Mesenchymal stem cell (in vitro differentiated cells and primary cell): ENCODE measurements at regions not wholly inside any gene's neighbourhood (a gene's known extent, or its start where the extent isn't known, plus 50 kb on each side); places are given as distances from the start of the nearest gene placed in this dataset.
A peak's percentile ranks its signal among the peaks of the same experiment; 100 is the strongest.

ENCODE experiments used
- DNase-seq: peaks from one replicate; pipeline ENCODE4 v3.0.0-alpha.2; 2013
- H2AFZ ChIP-seq: one replicate; pipeline ENCODE4 v1.6.1; 2013; ENCODE audit warnings: low read depth, mild to moderate bottlenecking, control low read depth, inconsistent platforms, low read length, moderate library complexity
- H2AK5ac ChIP-seq: 2 replicates; pipeline ENCODE4 v1.6.1; 2013; ENCODE audit warnings: low read length, moderate library complexity, mild to moderate bottlenecking, inconsistent platforms; ENCODE audit not compliant: severe bottlenecking
- H2BK120ac ChIP-seq: one replicate; pipeline ENCODE4 v1.6.1; 2013; ENCODE audit warnings: low read depth, mild to moderate bottlenecking, inconsistent platforms, low read length, moderate library complexity
- H2BK12ac ChIP-seq, 2 experiments: one replicate each; pipeline ENCODE4 v1.6.1; 2013; ENCODE audit warnings: inconsistent platforms in 2 of 2, low read length in 2 of 2, mild to moderate bottlenecking in 2 of 2, moderate library complexity in 2 of 2, control low read depth in 1 of 2
- H2BK15ac ChIP-seq: one replicate; pipeline ENCODE4 v1.6.1; 2013; ENCODE audit warnings: mild to moderate bottlenecking, low read depth, inconsistent platforms; ENCODE audit not compliant: poor library complexity, severe bottlenecking
- H2BK5ac ChIP-seq: 2 replicates; pipeline ENCODE4 v1.6.1; 2013; ENCODE audit warnings: low read depth, mild to moderate bottlenecking, low read length, control low read depth, inconsistent platforms; ENCODE audit not compliant: poor library complexity, severe bottlenecking
- H3K14ac ChIP-seq, 2 experiments: one replicate each; pipeline ENCODE4 v1.6.1; 2013; ENCODE audit warnings: inconsistent platforms in 2 of 2, low read length in 2 of 2, control low read depth in 1 of 2, mild to moderate bottlenecking in 1 of 2, moderate library complexity in 1 of 2
- H3K18ac ChIP-seq, 2 experiments: one replicate each; pipeline ENCODE4 v1.6.1; 2013; ENCODE audit warnings: inconsistent platforms in 2 of 2, low read length in 2 of 2, control low read depth in 1 of 2, low read depth in 1 of 2, mild to moderate bottlenecking in 1 of 2
- H3K23ac ChIP-seq, 2 experiments: one replicate each; pipeline ENCODE4 v1.6.1; 2013; ENCODE audit warnings: inconsistent platforms in 2 of 2, low read length in 2 of 2, mild to moderate bottlenecking in 2 of 2, moderate library complexity in 2 of 2, control low read depth in 1 of 2
- H3K27ac ChIP-seq: 2 replicates; pipeline ENCODE4 v1.5.1; 2013; ENCODE audit warnings: mild to moderate bottlenecking, moderate library complexity, low read length, control low read depth, inconsistent platforms; ENCODE audit not compliant: poor library complexity, severe bottlenecking
- H3K27me3 ChIP-seq, 2 experiments: 2 replicates each; pipeline versions ENCODE4 v1.6.1 to v1.7.0; 2013; ENCODE audit warnings: low read length in 2 of 2, mild to moderate bottlenecking in 2 of 2, moderate library complexity in 2 of 2, control low read depth in 1 of 2, inconsistent platforms in 1 of 2; ENCODE audit not compliant: control insufficient read depth in 1 of 2, insufficient read depth in 1 of 2
- H3K36me3 ChIP-seq, 2 experiments: 2 replicates each; pipeline versions ENCODE4 v1.6.1 to v1.7.0; 2013; ENCODE audit warnings: low read length in 2 of 2, control low read depth in 1 of 2, inconsistent platforms in 1 of 2, low read depth in 1 of 2, mild to moderate bottlenecking in 1 of 2; ENCODE audit not compliant: insufficient read depth in 2 of 2, control insufficient read depth in 1 of 2
- H3K4ac ChIP-seq, 2 experiments: one replicate each; pipeline ENCODE4 v1.6.1; 2013; ENCODE audit warnings: inconsistent platforms in 2 of 2, low read length in 2 of 2, mild to moderate bottlenecking in 2 of 2, moderate library complexity in 2 of 2, control low read depth in 1 of 2, low read depth in 1 of 2
- H3K4me1 ChIP-seq: 2 replicates; pipeline ENCODE4 v1.6.1; 2013; ENCODE audit warnings: low read depth, low read length, control low read depth; ENCODE audit not compliant: control insufficient read depth, insufficient read depth
- H3K4me2 ChIP-seq: 2 replicates; pipeline ENCODE4 v1.6.1; 2013; ENCODE audit warnings: low read length, mild to moderate bottlenecking, inconsistent platforms; ENCODE audit not compliant: poor library complexity, severe bottlenecking
- H3K4me3 ChIP-seq, 2 experiments: 2 replicates each; pipeline versions ENCODE4 v1.5.1 to v1.7.0; 2013; ENCODE audit warnings: low read length in 2 of 2, mild to moderate bottlenecking in 2 of 2, control low read depth in 1 of 2, low read depth in 1 of 2; ENCODE audit not compliant: insufficient read depth in 1 of 2
- H3K79me1 ChIP-seq: replicated peaks from 2 replicates; pipeline ENCODE4 v1.6.1; 2013; ENCODE audit warnings: mild to moderate bottlenecking, control low read depth, low read length, inconsistent platforms; ENCODE audit not compliant: poor library complexity, severe bottlenecking
- H3K9ac ChIP-seq: 2 replicates; pipeline ENCODE4 v1.7.0; 2013; ENCODE audit warnings: mild to moderate bottlenecking, low read length, moderate library complexity
- H3K9me3 ChIP-seq: 2 replicates; pipeline ENCODE4 v1.7.0; 2013; ENCODE audit warnings: mild to moderate bottlenecking, low read length; ENCODE audit not compliant: control insufficient read depth
- H4K8ac ChIP-seq: one replicate; pipeline ENCODE4 v1.6.1; 2013; ENCODE audit warnings: inconsistent platforms, mild to moderate bottlenecking, low read length, moderate library complexity
- H4K91ac ChIP-seq: one replicate; pipeline ENCODE4 v1.6.1; 2013; ENCODE audit warnings: mild to moderate bottlenecking, low read length, inconsistent platforms
- WGBS: methylation state at CpG from one replicate; pipeline ENCODE4 v1.1.7; 2013; ENCODE audit warnings: mixed read lengths; 5-methylcytosine and 5-hydroxymethylcytosine counted together

GRCh38 chr2:83221258-83221657 lies 1237.8 kb downstream of the SUCLG1 start:
- Histone ChIP-seq H3K9ac (no peak overlapping the region), H2BK5ac (no peak overlapping the region), H3K4me3 (no peak overlapping the region), H3K4me1 (no peaks in the 10 kb centered on the region), H3K36me3 (no peaks in the 10 kb centered on the region), H3K14ac (no peak overlapping the region), H2BK12ac (no peak overlapping the region), H3K27me3 (no peaks in the 10 kb centered on the region), H2BK120ac (no peak overlapping the region), H3K18ac (no peak overlapping the region), H3K27ac (no peak overlapping the region), H2BK15ac (no peak overlapping the region), H4K8ac (no peak overlapping the region), H3K79me1 (no peaks in the 10 kb centered on the region), H4K91ac (no peak overlapping the region), H3K4me2 (no peak overlapping the region), H3K23ac (no peak overlapping the region), H2AFZ (no peak overlapping the region), H3K4ac (no peak overlapping the region), H2AK5ac (no peak overlapping the region), H3K9me3 (no peaks in the 10 kb centered on the region)
- no peak for DNase-seq
- WGBS = no CpG with 5 or more reads among the region's 4 CpGs

GRCh38 chr2:83217854-83218253 lies 1241.2 kb downstream of the SUCLG1 start:
- H4K8ac ChIP-seq = no peak overlapping the region
- no peak overlapping the region for H3K9ac ChIP-seq
- H3K4ac ChIP-seq = no peak overlapping the region
- no peak overlapping the region for H4K91ac ChIP-seq
- no peak overlapping the region for H2BK5ac ChIP-seq
- H3K14ac ChIP-seq = no peak overlapping the region
- DNase-seq = no peak
- no peak overlapping the region for H3K23ac ChIP-seq
- H2BK15ac ChIP-seq = no peak overlapping the region
- 83% methylated on average over 2 of the region's 4 CpGs for WGBS
- no peak overlapping the region for H3K18ac ChIP-seq
- H3K79me1 ChIP-seq = no peaks in the 10 kb centered on the region
- H3K27ac ChIP-seq = no peak overlapping the region
- no peaks in the 10 kb centered on the region for H3K9me3 ChIP-seq
- no peaks in the 10 kb centered on the region for H3K27me3 ChIP-seq
- H3K4me2 ChIP-seq = no peak overlapping the region
- H3K4me1 ChIP-seq = no peaks in the 10 kb centered on the region
- H2BK12ac ChIP-seq = no peak overlapping the region
- H2BK120ac ChIP-seq = no peak overlapping the region
- H3K4me3 ChIP-seq = no peak overlapping the region
- no peaks in the 10 kb centered on the region for H3K36me3 ChIP-seq
- H2AK5ac ChIP-seq = no peak overlapping the region
- no peak overlapping the region for H2AFZ ChIP-seq

GRCh38 chr2:83196225-83196624 lies 1262.9 kb downstream of the SUCLG1 start:
- Histone ChIP-seq H2BK12ac (no peak overlapping the region), H3K9me3 (no peaks in the 10 kb centered on the region), H3K4me2 (no peak overlapping the region), H3K79me1 (no peaks in the 10 kb centered on the region), H3K36me3 (no peaks in the 10 kb centered on the region), H3K14ac (no peak overlapping the region), H3K4me3 (no peak overlapping the region), H3K9ac (no peak overlapping the region), H3K27me3 (no peaks in the 10 kb centered on the region), H2BK5ac (no peak overlapping the region), H2AK5ac (no peak overlapping the region), H3K23ac (no peak overlapping the region), H4K91ac (no peak overlapping the region), H4K8ac (no peak overlapping the region), H3K27ac (no peak overlapping the region), H3K18ac (no peak overlapping the region), H3K4ac (no peak overlapping the region), H3K4me1 (no peaks in the 10 kb centered on the region), H2AFZ (no peak overlapping the region), H2BK120ac (no peak overlapping the region), H2BK15ac (no peak overlapping the region)
- DNase-seq = peak; percentile 34
- no CpG with 5 or more reads among the region's 1 CpG for WGBS

GRCh38 chr2:83191316-83191715 lies 1267.8 kb downstream of the SUCLG1 start:
- H4K91ac ChIP-seq = no peak overlapping the region
- no peaks in the 10 kb centered on the region for H3K9me3 ChIP-seq
- H2BK15ac ChIP-seq = no peak overlapping the region
- no peak overlapping the region for H3K27ac ChIP-seq
- no peaks in the 10 kb centered on the region for H3K79me1 ChIP-seq
- H3K4me3 ChIP-seq = no peak overlapping the region
- H3K36me3 ChIP-seq = no peaks in the 10 kb centered on the region
- H4K8ac ChIP-seq = no peak overlapping the region
- no peak overlapping the region for H3K4ac ChIP-seq
- no peak overlapping the region for H2BK5ac ChIP-seq
- no peak for DNase-seq
- no peak overlapping the region for H3K18ac ChIP-seq
- no peak overlapping the region for H3K14ac ChIP-seq
- H2BK12ac ChIP-seq = no peak overlapping the region
- no peaks in the 10 kb centered on the region for H3K27me3 ChIP-seq
- H2BK120ac ChIP-seq = no peak overlapping the region
- 85% methylated on average over 2 of the region's 2 CpGs for WGBS
- no peak overlapping the region for H3K23ac ChIP-seq
- H3K4me1 ChIP-seq = no peaks in the 10 kb centered on the region
- no peak overlapping the region for H2AFZ ChIP-seq
- H3K9ac ChIP-seq = no peak overlapping the region
- no peak overlapping the region for H2AK5ac ChIP-seq
- no peak overlapping the region for H3K4me2 ChIP-seq
